HG03439 (cell line): ENCODE measurements at regions not wholly inside any gene's neighbourhood (a gene's known extent, or its start where the extent isn't known, plus 50 kb on each side); places are given as distances from the start of the nearest gene placed in this dataset.

Source experiments
- ATAC-seq: cut with Tn5 transposase; IDR thresholded peaks from one replicate; pipeline ENCODE4 v1.9.1; 2021; ENCODE audit warnings: mild to moderate bottlenecking, moderate library complexity; ENCODE audit not compliant: unreplicated experiment

DNA sequence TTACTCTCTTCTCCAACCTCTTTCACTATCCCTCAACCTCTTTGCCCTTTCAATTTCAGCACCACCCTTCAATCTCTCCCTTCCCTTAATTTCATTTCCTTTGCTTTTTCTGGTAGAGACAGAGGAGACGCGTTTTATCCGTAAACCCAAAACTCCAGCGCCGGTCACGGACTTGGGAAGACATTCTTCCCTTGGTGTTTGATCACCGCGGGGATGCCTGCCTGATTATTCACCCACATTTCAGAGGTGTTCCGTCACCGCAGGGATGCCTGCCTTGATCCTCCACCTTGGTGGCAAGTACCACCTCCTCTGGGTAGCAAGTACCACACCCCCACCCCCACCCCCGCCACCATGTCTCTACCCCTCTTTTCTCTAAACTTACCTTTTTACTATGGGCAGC lies 669.4 kb upstream of the PKDCC start:
- ATAC-seq, result no peak

DNA sequence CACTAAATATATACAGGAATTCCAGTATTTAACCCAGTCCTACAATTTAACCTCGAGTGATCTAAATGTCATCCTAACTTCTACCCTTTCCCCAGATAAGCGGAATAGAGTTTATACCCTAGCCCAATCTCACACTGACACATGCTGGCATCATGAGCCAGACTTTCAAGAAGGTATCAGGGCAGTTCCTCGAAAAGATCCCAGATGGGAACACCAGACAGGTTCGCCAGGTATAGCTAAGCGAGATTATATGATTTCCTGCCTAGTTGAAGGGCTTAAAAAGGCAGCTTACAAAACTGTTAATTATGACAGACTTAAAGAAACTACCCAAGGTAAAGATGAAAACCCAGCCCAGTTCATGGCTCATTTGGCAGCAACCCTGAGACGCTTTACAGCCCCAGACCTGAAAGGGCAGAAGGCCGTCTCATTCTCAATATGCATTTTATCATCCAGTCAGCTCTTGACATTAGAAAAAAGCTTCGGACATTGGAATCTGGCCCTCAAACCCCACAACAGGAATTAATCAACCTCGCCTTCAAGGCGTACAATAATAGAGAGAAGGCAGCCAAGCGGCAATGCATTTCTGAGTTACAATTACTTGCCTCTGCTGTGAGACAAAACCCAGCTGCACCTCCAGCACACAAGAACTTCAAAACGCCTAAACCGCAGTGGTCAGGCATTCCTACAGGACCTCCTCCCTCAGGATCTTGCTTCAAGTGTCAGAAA lies 668.2 kb upstream of the PKDCC start:
- ATAC-seq, result no peak

DNA sequence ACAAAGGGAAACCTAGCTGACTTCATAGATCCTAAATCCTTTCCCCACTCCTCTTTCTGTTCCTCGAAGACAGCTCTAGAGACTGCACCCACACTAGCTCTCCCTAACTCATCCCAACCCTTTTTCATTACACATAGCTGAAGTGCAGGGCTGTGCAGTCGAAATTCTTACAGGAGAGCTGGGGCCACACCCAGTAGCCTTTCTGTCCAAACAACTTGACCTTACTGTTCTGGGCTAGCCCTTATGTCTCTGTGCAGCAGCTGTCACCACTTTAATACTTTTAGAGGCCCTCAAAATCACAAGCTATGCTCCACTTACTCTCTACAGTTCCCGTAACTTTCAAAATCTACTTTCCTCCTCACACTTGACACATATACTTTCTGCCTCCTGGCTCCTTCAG lies 666.1 kb upstream of the PKDCC start:
- no peak for ATAC-seq

DNA sequence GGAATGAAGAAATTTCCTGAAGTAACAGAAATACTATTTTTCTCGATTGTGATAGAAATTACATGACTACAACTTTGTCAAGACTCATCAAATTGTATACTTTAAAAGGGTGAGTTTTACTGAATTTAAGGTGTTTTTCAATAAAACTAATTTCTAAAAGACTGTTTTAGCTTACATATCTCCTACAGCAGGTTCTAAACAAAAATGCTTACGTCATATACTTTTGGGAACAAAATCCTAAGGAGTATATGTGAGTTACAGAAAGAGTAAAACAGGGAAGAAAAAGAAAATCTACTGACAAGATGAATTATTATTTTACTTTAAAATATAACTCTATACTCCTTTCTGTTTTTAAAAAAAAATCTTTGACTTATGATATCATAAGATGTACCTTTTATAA lies 660.3 kb upstream of the PKDCC start:
- ATAC-seq, result no peak

DNA sequence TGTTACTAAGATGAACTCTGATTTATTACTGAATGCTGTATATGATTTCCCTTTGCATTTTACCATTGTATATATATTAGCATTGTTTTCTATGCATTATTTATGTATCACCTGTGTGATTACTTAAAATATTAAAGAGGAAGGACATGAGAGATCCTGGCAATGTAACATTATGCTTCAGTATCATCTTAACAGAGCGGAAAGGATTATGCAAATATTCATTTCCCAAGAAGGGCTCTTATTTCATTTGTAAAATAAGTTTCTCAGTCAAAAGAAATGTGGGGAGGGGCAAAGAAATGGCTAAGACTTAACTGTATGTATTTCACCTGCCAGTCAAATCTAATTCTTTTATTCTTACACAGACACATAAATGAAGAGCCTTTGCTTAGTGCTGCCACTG lies 654.2 kb upstream of the PKDCC start:
- ATAC-seq, result no peak

DNA sequence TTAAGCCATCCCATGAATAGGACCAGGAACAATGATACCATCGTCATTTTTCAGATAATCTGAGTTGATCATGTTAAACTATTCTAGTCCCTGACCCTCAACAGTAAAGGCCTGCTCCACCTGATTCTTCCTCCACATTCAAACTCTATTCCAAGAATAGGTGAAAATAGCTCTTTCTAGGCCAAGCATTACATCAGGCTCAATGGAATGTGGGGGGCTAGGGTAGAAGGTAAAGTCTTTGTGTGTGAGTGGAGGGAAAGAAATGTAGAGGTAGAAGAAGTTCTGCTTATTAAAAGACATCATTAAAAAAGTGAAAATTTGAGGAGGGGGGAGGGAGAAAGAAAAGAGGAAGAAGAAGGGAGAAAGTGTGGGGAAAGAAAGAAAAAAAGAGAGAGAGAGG lies 653.3 kb upstream of the PKDCC start:
- ATAC-seq, result no peak

DNA sequence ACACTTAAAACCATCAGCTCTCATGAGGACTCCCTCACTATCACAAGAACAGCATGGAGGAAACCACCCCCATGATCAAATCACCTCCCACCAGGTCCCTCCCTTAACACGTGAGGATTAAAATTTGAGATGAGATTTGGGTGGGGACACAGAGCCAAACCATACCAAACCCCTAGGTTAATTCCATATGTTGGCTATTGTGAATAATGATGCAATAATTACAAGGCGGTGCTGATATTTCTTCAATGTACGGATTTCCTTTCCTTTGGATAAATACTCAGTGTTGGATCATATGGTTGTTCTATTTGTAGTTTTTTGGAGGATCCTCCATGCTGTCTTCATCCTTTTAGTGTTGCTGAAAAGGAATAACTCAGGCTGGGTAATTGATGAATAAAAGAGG lies 652.1 kb upstream of the PKDCC start:
- ATAC-seq, result no peak

DNA sequence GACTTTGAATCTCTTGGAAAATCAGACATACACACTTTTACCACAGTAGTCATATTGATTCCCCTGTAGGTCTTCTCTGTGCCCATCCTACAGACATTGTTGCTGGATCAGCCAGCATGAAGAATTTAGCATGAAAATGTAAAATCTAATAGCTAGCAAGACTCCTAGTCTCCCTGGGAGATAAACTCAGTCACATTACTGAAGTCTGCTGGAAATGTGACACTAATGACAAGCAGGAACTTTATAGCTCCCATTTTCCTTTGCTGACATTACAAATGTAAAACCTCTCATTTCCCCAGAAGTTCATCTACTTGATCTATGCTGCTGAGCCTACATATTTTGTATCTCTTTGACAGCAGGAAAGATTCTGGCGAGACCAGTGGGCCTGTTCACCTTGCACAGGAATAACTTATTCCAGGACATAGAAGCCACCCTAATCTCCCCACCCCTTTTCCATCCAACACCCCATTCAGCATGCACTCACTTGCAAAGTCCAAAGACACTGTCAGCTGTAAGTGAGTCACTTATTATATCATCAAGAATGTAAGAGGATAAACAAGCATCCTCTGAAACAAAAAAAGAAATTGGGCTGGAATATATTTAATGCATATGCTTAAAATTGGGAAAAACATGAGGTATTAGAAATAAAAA lies 648.3 kb upstream of the PKDCC start:
- ATAC-seq, result no peak

DNA sequence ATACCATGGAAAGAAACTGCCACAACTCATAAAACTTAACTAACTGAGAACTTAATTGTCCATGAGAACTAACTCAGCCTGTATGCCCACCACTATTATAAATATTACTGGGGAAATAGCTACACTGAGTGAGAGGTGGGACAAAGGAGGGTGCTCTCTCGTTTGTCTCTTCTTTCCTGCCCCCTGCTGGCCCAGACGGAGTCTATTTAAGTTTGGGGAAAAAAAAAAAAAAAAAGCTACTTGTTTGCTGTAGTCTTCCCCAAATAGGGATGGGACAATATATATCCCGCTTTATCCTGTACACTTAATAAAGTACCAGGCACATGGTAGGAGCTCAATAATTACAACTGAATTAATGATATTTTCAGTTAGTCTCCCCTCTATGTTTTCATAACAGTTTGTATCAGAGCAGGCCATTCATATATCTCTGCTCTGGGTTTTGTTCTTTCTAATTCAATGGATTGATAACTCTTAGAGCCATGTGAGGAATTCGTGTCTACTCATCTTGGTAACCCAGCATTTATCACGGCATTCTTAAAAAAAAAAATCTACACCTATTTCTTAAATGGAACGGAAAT lies 647.6 kb upstream of the PKDCC start:
- ATAC-seq, result no peak

DNA sequence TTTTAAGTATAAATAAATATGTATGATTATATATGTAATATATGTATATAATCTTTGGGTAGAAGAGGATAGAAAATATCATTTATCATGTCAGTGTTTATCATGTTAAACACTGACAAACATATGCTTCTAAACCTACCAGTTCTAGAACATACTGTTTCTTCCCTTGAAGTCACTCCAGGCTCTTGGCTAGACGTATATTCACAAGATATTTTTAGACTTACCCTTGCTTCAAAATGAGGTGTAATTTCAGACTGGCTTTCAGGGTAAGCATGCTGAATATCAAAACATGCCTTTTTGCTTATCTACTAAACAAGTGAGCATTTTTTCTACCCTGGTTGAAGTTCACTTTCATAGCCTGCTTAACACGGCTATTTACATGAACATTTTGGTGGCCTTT lies 642.4 kb upstream of the PKDCC start:
- no peak for ATAC-seq

DNA sequence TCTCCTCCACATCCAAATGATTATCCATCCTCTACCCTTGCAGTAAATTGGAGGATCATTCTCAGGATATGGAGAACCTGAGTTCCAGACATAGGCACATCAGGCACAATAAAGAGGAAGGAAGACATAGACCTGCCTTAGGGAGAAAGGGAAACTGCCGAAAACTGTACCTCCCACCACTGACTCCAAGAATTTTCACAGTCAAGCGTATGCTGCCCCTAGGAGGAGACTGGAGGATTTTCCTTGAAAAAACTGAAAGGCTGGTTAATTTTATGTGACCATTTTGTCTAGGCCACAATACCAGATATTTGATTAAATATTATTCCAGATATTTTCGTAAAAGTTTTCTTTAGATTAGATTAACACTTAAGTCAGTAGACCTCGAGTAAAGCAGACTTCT lies 638.5 kb upstream of the PKDCC start:
- no peak for ATAC-seq

DNA sequence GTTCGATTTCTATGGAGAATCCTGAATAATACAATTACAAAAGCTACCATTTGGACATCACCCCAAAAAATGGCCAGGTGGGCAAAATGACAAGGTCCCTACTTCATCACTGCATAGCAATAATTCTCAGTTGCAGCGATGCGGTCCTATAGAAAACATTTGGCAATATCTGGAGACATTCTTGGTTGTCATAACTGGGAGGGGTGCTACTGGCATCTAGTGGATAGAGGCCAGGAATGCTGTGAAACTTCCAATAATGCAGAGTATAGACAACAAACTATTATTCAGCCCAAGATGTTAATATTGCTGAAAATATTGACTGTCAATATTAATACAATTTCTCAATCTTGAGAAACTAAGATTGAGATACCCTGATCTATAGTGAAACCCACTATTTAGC lies 637.8 kb upstream of the PKDCC start:
- no peak for ATAC-seq

DNA sequence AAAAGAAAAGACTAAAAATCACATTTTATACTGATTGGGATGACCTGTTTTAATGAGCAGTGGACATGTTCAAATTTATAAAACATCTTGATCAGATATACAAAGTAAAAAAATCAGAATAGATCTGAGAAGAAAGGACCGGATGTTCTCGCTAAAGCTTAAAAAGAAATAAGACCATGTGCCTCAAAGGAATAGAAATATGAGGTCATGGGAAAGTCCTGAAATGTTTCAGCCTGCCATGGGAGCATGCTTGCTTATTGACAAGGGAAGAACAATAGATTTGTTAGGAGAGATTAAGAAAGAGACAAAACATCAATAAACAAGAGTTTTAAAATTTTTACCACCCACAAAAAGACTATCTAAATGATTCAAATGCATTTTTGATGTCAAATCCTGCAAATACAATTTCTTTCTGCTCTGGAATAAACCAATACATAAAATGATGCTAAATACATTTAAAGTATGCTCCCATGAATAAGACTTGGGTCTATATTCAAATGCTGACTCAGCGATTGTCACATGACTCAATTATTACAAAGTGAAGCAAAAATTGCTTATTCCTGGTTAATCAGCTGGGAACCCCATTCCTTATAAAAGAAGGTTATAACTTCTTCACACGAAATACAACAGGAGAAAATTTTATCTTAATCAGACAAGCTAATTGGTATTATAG lies 633.9 kb upstream of the PKDCC start:
- no peak for ATAC-seq

DNA sequence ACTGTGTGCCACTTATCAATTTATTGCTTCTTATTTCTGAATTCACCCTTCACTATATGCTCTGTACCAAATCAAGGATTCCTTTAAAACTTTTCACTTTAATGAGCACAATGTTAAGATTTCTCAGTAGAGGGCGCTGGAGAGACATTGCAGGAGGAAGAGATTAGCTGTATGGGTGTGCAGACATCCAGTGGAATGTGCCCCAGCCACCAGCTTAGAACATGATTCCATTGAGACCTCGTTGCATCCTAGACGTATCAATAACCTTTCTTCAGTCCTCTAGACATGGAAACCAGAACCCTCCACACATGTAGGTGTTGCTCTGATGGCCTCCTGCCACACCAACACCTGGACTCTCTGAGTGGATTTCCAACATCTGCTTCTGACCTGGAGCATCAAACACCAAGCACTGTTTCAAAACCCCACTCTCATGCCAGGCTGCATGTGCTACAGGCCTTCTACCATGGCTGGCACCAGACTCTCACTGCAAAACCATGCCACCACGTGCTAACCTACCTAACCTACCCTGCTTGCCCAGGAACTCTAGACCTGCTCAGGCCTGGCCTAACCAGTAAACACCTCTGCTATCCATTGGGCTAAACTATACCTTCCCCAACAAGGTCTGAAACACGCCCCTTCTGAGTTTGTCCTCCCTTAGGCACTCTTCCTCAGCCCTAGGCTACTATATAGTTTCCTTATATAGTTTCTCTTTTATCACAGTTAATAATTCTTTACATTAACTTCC lies 633.2 kb upstream of the PKDCC start:
- peak; percentile 65 for ATAC-seq

DNA sequence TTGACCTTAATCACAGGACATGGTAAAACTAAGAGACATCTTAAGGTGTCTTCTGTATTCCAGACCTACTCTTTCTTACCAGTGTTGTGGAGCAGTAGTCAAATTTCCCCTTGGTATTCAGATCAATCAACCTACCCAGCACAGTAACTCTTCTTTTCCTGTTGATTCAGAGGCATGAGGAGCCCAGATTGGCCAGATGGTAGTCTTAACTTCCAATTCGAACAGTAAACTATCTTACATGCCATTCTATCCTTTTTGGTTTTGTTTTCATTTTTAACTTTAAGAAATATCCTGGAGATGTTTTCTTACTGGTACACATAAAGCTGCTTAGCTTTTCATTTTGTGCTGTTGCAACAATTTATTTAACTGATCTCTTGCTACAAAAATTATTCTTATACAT lies 630.3 kb upstream of the PKDCC start:
- ATAC-seq, result no peak

DNA sequence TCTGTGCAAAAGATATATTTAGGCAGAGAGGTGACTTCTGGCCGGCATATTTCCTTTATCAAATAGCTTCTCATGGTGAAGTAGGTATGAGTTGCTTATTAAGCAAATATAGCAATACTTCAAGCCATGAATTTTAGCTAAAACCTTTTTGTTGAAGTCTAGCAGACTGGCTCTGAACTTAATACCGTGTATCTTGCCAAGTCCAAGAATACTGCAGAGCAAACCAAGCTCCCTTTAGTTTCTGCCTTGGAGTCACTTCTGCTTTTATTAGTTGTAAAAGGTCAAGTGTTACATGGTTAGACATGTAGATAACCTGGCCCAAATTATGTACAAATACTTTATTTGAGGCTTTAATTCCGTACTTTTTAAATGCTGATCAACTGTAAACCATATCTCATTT lies 627.6 kb upstream of the PKDCC start:
- no peak for ATAC-seq

DNA sequence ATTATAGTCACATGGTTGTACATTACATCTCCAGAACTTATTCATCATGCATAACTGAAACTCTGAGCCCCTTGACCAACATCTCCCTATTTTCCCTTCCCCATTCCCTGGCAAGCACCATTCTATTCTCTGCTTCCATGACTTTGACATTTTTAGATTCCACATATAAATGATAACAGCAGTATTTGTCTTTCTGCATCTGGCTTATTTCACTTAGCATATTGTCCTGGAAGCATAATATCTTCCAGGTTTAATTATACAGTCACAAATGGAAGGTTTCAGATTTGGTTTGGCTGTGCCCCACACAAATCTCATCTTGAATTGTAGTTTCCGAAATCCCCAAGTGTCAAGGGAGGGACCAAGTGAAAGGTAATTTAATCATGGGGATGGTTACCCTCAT lies 626.9 kb upstream of the PKDCC start:
- no peak for ATAC-seq

DNA sequence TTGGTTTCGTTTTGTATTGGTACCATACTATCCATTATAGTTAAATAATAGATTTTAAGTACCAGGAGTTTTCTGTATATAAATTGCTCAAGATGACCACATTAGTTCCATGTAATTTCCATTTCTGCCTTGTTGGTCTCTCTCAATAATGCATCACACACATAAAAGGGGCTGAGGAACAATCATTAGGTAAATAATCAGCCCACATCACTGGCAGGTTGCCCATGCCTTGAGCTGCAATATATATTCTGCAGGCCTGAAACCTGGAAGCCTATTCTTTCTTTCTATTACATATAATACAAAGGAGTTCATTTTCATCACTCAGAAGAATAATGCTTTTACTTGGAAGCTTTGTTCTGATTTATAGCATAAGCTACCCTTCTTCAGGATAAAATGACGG lies 616.1 kb upstream of the PKDCC start:
- no peak for ATAC-seq

DNA sequence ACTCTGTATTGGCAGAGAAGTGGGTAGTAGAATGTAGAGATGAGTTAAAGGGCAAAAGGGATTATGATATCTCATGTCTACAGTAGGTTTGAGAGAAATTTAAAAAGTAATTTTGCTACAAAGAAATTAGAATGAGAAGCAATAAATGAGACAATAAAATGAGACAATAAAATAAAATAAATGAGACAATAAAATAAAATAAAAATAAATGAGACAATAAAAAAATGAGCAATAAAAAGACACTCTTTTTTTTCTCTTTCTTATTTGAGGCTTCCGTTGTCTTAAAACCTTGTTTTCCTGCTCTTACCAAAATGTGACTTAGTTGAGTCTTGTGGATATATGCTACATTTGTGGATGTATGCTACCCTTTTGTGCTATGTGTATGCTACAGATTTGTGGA lies 615.4 kb upstream of the PKDCC start:
- ATAC-seq, result no peak

DNA sequence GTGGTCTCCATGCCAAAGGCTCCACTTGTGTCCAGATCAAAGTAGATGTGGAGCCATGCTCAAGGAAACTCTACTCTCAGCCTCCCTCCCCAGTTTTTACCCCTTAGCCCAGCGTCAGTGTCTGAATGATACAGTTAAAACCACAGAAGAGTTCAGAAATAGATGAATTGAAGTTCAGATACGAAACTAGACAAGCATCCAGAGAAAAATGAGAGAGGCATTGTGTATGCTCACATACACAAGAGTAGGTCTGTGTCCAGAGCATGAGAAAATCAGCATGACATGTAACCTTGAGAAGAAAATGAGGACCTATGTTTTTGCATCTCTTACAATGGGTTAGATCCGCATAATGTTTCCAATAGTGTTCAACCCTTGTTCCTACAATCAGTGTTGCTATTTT lies 612.8 kb upstream of the PKDCC start:
- no peak for ATAC-seq

DNA sequence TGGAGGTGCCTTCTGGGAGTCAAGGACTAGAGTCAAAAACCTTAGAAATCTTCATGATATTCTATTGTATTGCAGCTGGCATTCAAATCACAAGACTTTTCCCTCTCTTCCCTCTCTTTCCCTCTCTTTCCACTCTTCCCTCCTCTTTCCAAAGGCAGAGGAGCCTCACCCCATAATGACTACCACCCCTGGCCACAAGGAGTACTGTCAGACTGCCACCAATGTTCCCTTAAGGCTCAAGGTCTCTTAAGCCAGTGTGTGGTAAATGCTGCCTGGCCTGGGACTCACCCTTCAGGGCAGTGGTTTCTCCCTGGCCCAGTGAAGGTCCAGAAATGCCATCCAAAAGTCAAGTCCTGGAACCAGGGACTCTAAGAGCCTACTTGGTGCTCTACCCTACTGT lies 605.9 kb upstream of the PKDCC start:
- no peak for ATAC-seq
